ENCODE measurements at regions not wholly inside any gene's neighbourhood (a gene's known extent, or its start where the extent isn't known, plus 50 kb on each side); places are given as distances from the start of the nearest gene placed in this dataset.

DNA sequence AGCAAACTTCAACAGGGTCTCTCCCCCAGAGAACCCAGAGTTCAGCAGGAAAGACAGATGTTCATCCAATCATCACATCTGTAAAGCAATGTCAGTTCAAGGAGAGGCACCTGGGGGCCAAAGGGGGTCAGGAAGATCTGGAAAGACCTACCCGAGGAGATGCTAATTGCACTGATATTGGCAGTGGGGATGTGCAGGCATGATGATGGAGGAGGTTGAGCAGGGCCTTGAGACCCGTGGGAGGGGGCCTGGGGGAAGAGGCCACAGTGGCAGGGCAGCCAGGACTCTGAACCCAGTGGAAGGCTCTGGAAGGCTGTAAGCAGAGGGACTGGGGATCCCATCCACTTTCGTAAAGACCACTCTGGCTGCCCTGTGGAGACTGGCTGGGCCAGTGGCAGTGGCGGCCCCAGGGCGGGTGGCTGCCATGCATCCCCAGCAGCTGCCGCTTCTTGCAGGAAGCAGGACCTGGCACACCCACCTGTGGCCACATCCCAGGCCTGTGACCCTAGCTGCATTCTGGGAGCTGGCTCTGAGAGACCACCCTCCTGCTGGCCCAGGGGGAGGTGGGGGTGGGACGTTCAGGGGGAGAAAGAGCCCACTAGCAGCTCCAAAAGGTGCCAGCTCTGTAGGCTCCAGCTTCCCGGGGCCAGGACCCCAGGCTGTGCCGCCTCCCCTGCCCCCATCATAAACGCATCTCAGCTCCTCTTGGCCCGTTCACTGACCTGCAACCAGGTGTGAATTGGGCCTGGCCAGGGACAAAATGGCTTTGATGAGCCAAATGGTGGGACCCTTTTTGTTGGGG, 59.9 kb upstream of the FGF3 start:
- peaks cover 7% of the 10 kb centered on the region for H3K27me3 ChIP-seq (ENCODE audit: control insufficient read depth, insufficient read depth, low read length)
- H3K4me1 ChIP-seq (ENCODE audit: control insufficient read depth, insufficient read depth, low read length): peaks cover 15% of the 10 kb centered on the region
- H3K27ac ChIP-seq (ENCODE audit: low read depth, low read length): no peak overlapping the region
- no peak overlapping the region for H3K4me3 ChIP-seq (ENCODE audit: low read depth, low read length)
- H3K36me3 ChIP-seq (ENCODE audit: control insufficient read depth, insufficient read depth, low read length): no peaks in the 10 kb centered on the region
- no peaks in the 10 kb centered on the region for H3K9me3 ChIP-seq (ENCODE audit: control insufficient read depth, insufficient read depth, low read length)
- WGBS (ENCODE audit: insufficient coverage): 69% methylated on average over 10 of the region's 11 CpGs
- DNase-seq (ENCODE audit: low read depth in 4 of 6, low spot score in 6 of 6): no peak

GRCh38 chr11:69879729-69880005, 60.5 kb upstream of the FGF3 start:
- DNase-seq (ENCODE audit: low read depth in 4 of 6, low spot score in 6 of 6): no peak
- Histone ChIP-seq H3K9me3 (ENCODE audit: control insufficient read depth, insufficient read depth, low read length) (no peaks in the 10 kb centered on the region), H3K36me3 (ENCODE audit: control insufficient read depth, insufficient read depth, low read length) (no peaks in the 10 kb centered on the region), H3K4me3 (ENCODE audit: low read depth, low read length) (no peak overlapping the region), H3K4me1 (ENCODE audit: control insufficient read depth, insufficient read depth, low read length) (peaks cover 14% of the 10 kb centered on the region), H3K27ac (ENCODE audit: low read depth, low read length) (no peak overlapping the region), H3K27me3 (ENCODE audit: control insufficient read depth, insufficient read depth, low read length) (peaks cover 7% of the 10 kb centered on the region)
- WGBS (ENCODE audit: insufficient coverage): 35% methylated on average over 5 of the region's 5 CpGs

DNA sequence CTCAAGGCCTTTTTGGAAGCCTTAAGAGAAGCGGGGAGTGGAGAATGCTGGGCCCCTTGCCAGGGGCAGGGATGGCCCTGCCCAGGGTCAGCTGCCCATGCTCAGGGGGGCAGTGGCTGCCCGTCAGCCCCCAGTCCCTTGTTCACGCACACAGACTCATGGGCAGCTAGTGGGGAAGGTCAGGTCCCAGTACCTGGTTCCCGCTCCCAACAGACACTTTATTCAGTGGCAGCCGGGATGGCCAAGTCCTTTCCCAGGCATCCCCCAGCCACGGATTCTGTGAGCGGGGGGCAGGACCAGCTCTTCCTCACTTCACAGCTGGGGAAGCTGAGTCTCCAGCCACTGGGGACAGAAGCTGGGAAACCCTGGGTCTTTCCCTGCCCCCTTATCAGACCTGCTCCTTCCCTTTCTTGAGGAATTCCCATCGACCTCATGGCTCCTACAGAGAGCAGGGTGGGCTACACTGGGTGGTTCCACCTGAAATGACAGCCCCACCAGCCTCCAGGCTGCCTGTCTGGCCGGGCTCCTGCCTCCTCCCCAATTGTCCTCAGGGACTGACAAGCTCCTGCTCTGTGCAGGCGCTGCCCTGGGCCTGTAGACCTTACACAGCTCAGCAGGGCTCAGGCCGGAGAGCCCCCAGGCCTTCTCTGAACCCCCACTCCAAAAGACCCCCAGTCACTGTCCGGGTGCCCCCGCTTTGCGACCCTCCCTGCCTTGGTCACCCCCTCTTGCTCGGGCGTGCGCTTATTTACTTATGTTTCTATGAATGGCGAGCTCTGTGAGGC, 61.0 kb upstream of the FGF3 start:
- no peak overlapping the region for H3K27ac ChIP-seq (ENCODE audit: low read depth, low read length)
- H3K9me3 ChIP-seq (ENCODE audit: control insufficient read depth, insufficient read depth, low read length): no peaks in the 10 kb centered on the region
- peaks cover 9% of the 10 kb centered on the region for H3K4me1 ChIP-seq (ENCODE audit: control insufficient read depth, insufficient read depth, low read length)
- no peak for DNase-seq (ENCODE audit: low read depth in 4 of 6, low spot score in 6 of 6)
- no peaks in the 10 kb centered on the region for H3K36me3 ChIP-seq (ENCODE audit: control insufficient read depth, insufficient read depth, low read length)
- H3K27me3 ChIP-seq (ENCODE audit: control insufficient read depth, insufficient read depth, low read length): peaks cover 7% of the 10 kb centered on the region
- no peak overlapping the region for H3K4me3 ChIP-seq (ENCODE audit: low read depth, low read length)
- 82% methylated on average over 12 of the region's 18 CpGs for WGBS (ENCODE audit: insufficient coverage)

DNA sequence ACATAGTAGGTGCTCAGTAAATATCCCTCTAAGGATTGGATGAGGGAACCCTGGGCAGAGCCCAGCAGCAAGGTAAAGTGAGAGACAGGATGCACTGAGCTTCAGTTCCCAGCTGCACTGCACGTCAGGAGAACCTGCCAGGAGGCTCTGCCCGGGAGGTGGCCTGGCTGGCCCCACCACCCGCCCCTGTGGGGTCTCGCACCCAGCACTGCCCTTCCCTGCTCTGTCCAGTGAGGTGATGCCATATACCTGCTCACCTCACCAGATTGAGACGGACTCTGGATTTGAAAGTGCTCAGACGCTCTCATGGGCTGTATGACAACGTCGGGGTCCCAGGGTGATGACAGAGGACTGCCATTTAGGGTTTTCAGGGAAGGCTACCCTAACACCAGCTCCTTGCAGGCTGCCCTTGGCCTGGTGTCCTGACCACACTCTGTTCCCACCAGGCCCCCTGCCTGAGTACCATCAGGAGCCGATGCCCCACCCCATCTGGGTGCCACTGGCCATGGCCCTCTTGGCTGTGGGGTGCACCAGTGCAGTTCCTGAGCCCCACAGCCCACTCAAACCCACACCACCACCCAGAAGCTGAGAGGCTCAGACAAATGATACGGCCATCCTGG, 61.7 kb upstream of the FGF3 start:
- Histone ChIP-seq H3K36me3 (ENCODE audit: control insufficient read depth, insufficient read depth, low read length) (no peaks in the 10 kb centered on the region), H3K9me3 (ENCODE audit: control insufficient read depth, insufficient read depth, low read length) (no peaks in the 10 kb centered on the region), H3K4me1 (ENCODE audit: control insufficient read depth, insufficient read depth, low read length) (peaks cover 6% of the 10 kb centered on the region), H3K27me3 (ENCODE audit: control insufficient read depth, insufficient read depth, low read length) (peaks cover 6% of the 10 kb centered on the region), H3K27ac (ENCODE audit: low read depth, low read length) (no peak overlapping the region), H3K4me3 (ENCODE audit: low read depth, low read length) (no peak overlapping the region)
- WGBS (ENCODE audit: insufficient coverage): 92% methylated on average over 10 of the region's 10 CpGs
- DNase-seq (ENCODE audit: low read depth in 4 of 6, low spot score in 6 of 6): no peak

GRCh38 chr11:69881467-69882269, 62.5 kb upstream of the FGF3 start:
- Histone ChIP-seq H3K4me1 (ENCODE audit: control insufficient read depth, insufficient read depth, low read length) (peaks cover 6% of the 10 kb centered on the region), H3K4me3 (ENCODE audit: low read depth, low read length) (no peak overlapping the region), H3K9me3 (ENCODE audit: control insufficient read depth, insufficient read depth, low read length) (no peaks in the 10 kb centered on the region), H3K27me3 (ENCODE audit: control insufficient read depth, insufficient read depth, low read length) (peaks cover 5% of the 10 kb centered on the region), H3K36me3 (ENCODE audit: control insufficient read depth, insufficient read depth, low read length) (no peaks in the 10 kb centered on the region), H3K27ac (ENCODE audit: low read depth, low read length) (no peak overlapping the region)
- DNase-seq (ENCODE audit: low read depth in 4 of 6, low spot score in 6 of 6): no peak
- WGBS (ENCODE audit: insufficient coverage): 73% methylated on average over 18 of the region's 20 CpGs

DNA sequence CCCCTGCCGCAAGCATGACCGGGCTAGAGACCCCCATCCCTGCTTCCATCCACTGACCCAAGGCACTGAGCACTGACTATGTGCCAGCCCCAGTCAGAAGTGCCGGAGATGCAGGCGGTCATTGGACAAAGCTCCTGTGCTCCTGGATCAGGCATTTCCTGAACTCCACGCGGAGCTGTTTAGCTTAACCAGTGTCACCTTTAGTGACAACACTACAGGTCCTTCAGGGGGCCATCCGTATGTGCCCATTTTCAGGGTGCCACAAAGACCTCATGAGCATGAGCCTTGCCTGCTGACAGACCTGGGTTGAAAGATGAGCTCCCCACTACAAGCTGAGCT, 63.0 kb upstream of the FGF3 start:
- Histone ChIP-seq H3K27me3 (ENCODE audit: control insufficient read depth, insufficient read depth, low read length) (peaks cover 2% of the 10 kb centered on the region), H3K36me3 (ENCODE audit: control insufficient read depth, insufficient read depth, low read length) (no peaks in the 10 kb centered on the region), H3K9me3 (ENCODE audit: control insufficient read depth, insufficient read depth, low read length) (no peaks in the 10 kb centered on the region), H3K4me3 (ENCODE audit: low read depth, low read length) (no peak overlapping the region), H3K27ac (ENCODE audit: low read depth, low read length) (no peak overlapping the region), H3K4me1 (ENCODE audit: control insufficient read depth, insufficient read depth, low read length) (peaks cover 6% of the 10 kb centered on the region)
- no peak for DNase-seq (ENCODE audit: low read depth in 4 of 6, low spot score in 6 of 6)
- 94% methylated on average over 7 of the region's 7 CpGs for WGBS (ENCODE audit: insufficient coverage)

GRCh38 chr11:69883292-69884255, 64.4 kb upstream of the FGF3 start:
- Histone ChIP-seq H3K9me3 (ENCODE audit: control insufficient read depth, insufficient read depth, low read length) (no peaks in the 10 kb centered on the region), H3K27me3 (ENCODE audit: control insufficient read depth, insufficient read depth, low read length) (peaks cover 2% of the 10 kb centered on the region), H3K27ac (ENCODE audit: low read depth, low read length) (no peak overlapping the region), H3K4me3 (ENCODE audit: low read depth, low read length) (no peak overlapping the region), H3K4me1 (ENCODE audit: control insufficient read depth, insufficient read depth, low read length) (peaks cover 6% of the 10 kb centered on the region), H3K36me3 (ENCODE audit: control insufficient read depth, insufficient read depth, low read length) (no peaks in the 10 kb centered on the region)
- 77% methylated on average over 31 of the region's 32 CpGs for WGBS (ENCODE audit: insufficient coverage)
- no peak for DNase-seq (ENCODE audit: low read depth in 4 of 6, low spot score in 6 of 6)

GRCh38 chr11:69884286-69884685, 65.1 kb upstream of the FGF3 start:
- 93% methylated on average over 10 of the region's 10 CpGs for WGBS (ENCODE audit: insufficient coverage)
- H3K9me3 ChIP-seq (ENCODE audit: control insufficient read depth, insufficient read depth, low read length): no peaks in the 10 kb centered on the region
- H3K27ac ChIP-seq (ENCODE audit: low read depth, low read length): no peak overlapping the region
- no peak for DNase-seq (ENCODE audit: low read depth in 4 of 6, low spot score in 6 of 6)
- no peaks in the 10 kb centered on the region for H3K36me3 ChIP-seq (ENCODE audit: control insufficient read depth, insufficient read depth, low read length)
- H3K27me3 ChIP-seq (ENCODE audit: control insufficient read depth, insufficient read depth, low read length): peaks cover 4% of the 10 kb centered on the region
- H3K4me3 ChIP-seq (ENCODE audit: low read depth, low read length): no peak overlapping the region
- H3K4me1 ChIP-seq (ENCODE audit: control insufficient read depth, insufficient read depth, low read length): peaks cover 10% of the 10 kb centered on the region

DNA sequence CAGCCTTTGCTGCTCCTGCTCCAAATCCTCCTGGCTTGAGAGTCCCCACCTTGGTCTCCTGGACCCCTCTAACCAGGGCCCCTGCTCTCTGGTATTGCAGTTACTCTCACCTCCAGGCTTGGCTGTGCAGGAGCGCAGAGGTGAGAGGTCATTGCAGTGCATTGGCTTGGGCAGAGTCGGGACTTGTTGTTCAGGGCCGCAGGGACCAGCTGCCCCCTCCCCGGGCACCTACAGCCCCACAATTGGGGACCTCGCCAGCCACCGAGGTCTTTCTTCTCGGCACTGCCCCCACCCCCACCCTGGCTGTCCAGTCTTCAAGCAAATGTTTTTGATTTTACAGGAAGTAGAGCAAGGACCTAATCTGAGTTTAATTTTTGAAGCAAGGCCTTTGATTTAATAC, 65.5 kb upstream of the FGF3 start:
- 85% methylated on average over 5 of the region's 7 CpGs for WGBS (ENCODE audit: insufficient coverage)
- Histone ChIP-seq H3K27ac (ENCODE audit: low read depth, low read length) (no peak overlapping the region), H3K27me3 (ENCODE audit: control insufficient read depth, insufficient read depth, low read length) (peaks cover 9% of the 10 kb centered on the region), H3K4me1 (ENCODE audit: control insufficient read depth, insufficient read depth, low read length) (peaks cover 12% of the 10 kb centered on the region), H3K9me3 (ENCODE audit: control insufficient read depth, insufficient read depth, low read length) (no peaks in the 10 kb centered on the region), H3K4me3 (ENCODE audit: low read depth, low read length) (no peak overlapping the region), H3K36me3 (ENCODE audit: control insufficient read depth, insufficient read depth, low read length) (no peaks in the 10 kb centered on the region)
- DNase-seq (ENCODE audit: low read depth in 4 of 6, low spot score in 6 of 6): no peak

All from spinal cord (tissue), 9 donors.